GM03348 (cell line): ENCODE measurements at regions not wholly inside any gene's neighbourhood (a gene's known extent, or its start where the extent isn't known, plus 50 kb on each side); places are given as distances from the start of the nearest gene placed in this dataset.
A peak's percentile ranks its signal among the peaks of the same experiment; 100 is the strongest.

Experiments used
- DNase-seq: peaks from one replicate; pipeline ENCODE4 v3.0.0; 2012; ENCODE audit warnings: low spot score

- peak; percentile 43 for DNase-seq
Observed at GRCh38 chr21:28644762-28645161, 347.9 kb downstream of the LTN1 start.

- DNase-seq, result no peak
Observed at GRCh38 chr21:28642891-28643290, 349.8 kb downstream of the LTN1 start.

- no peak for DNase-seq
Observed at GRCh38 chr21:28641731-28642130, 350.9 kb downstream of the LTN1 start.

- no peak for DNase-seq
Observed at GRCh38 chr21:28640326-28640725, 352.4 kb downstream of the LTN1 start.

GRCh38 chr21:28639737-28640136 is 352.9 kb downstream of the LTN1 start:
- peak; percentile 74 for DNase-seq

- DNase-seq, result peak; percentile 66
Observed at GRCh38 chr21:28636752-28637691, 355.7 kb downstream of the LTN1 start.

- no peak for DNase-seq
Observed at GRCh38 chr21:28635541-28635940, 357.1 kb downstream of the LTN1 start.

- peak; percentile 27 for DNase-seq
Observed at GRCh38 chr21:28633839-28634555, 358.7 kb downstream of the LTN1 start.

- DNase-seq, result peak; percentile 56
Observed at GRCh38 chr21:28632755-28633408, 359.8 kb downstream of the LTN1 start.

- no peak for DNase-seq
Observed at GRCh38 chr21:28627691-28628090, 365.0 kb downstream of the LTN1 start.

GRCh38 chr21:28627261-28627660 is 365.4 kb downstream of the LTN1 start:
- DNase-seq, result peak; percentile 44

GRCh38 chr21:28624626-28625025 is 368.1 kb downstream of the LTN1 start:
- no peak for DNase-seq

- no peak for DNase-seq
Observed at GRCh38 chr21:28617300-28617699, 375.4 kb downstream of the LTN1 start.

GRCh38 chr21:28615276-28615675 is 377.4 kb downstream of the LTN1 start:
- peak; percentile 70 for DNase-seq

- DNase-seq, result no peak
Observed at GRCh38 chr21:28614791-28615190, 377.9 kb downstream of the LTN1 start.

GRCh38 chr21:28608646-28609045 is 384.0 kb downstream of the LTN1 start:
- DNase-seq, result no peak

- DNase-seq, result no peak
Observed at GRCh38 chr21:28607545-28607944, 385.1 kb downstream of the LTN1 start.

- no peak for DNase-seq
Observed at GRCh38 chr21:28604946-28605537, 387.6 kb downstream of the LTN1 start.

GRCh38 chr21:28602546-28602945 is 390.1 kb downstream of the LTN1 start:
- no peak for DNase-seq

GRCh38 chr21:28598214-28598613 is 394.5 kb downstream of the LTN1 start:
- DNase-seq, result no peak

GRCh38 chr21:28592205-28592865 is 400.3 kb downstream of the LTN1 start:
- no peak for DNase-seq

GRCh38 chr21:28590676-28591075 is 402.0 kb downstream of the LTN1 start:
- no peak for DNase-seq
